Fibroblast of lung (primary cell): ENCODE measurements at regions not wholly inside any gene's neighbourhood (a gene's known extent, or its start where the extent isn't known, plus 50 kb on each side); places are given as distances from the start of the nearest gene placed in this dataset.

Experiments
- DNase-seq, 2 donors: peaks; one replicate each; pipeline versions ENCODE4 v3.0.0 to v3.0.0-alpha.2; 2010; ENCODE audit warnings: low read depth in 2 of 2
- H2AFZ ChIP-seq: 2 replicates; pipeline ENCODE4 v1.5.1; 2012; ENCODE audit warnings: low read length, control low read depth, inconsistent platforms
- H3K27ac ChIP-seq: 2 replicates; pipeline ENCODE4 v1.5.1; 2011; ENCODE audit warnings: low read length, control low read depth; ENCODE audit not compliant: insufficient read depth
- H3K27me3 ChIP-seq: 2 replicates; pipeline ENCODE4 v1.5.1; 2011; ENCODE audit warnings: mild to moderate bottlenecking, low read length; ENCODE audit not compliant: control insufficient read depth, insufficient read depth
- H3K36me3 ChIP-seq: 2 replicates; pipeline ENCODE4 v1.5.1; 2011; ENCODE audit warnings: low read length; ENCODE audit not compliant: control insufficient read depth, insufficient read depth
- H3K4me1 ChIP-seq: 2 replicates; pipeline ENCODE4 v1.5.1; 2011; ENCODE audit warnings: low read length; ENCODE audit not compliant: control insufficient read depth, insufficient read depth; ENCODE audit errors: extremely low read depth
- H3K4me2 ChIP-seq: 2 replicates; pipeline ENCODE4 v1.5.1; 2011; ENCODE audit warnings: low read length, control low read depth; ENCODE audit not compliant: insufficient read depth; ENCODE audit errors: extremely low read depth
- H3K4me3 ChIP-seq, 4 experiments: fragments of 200-600 bp in 1 of 4; sonication (generic) in 1 of 4; replicated peaks in 1 of 4; 2 replicates each; pipeline ENCODE4 v1.5.1; 2011 to 2016; ENCODE audit warnings: low read length in 4 of 4, low read depth in 3 of 4, mild to moderate bottlenecking in 3 of 4, control low read depth in 2 of 4, inconsistent platforms in 1 of 4, mixed read lengths in 1 of 4; ENCODE audit not compliant: insufficient read depth in 1 of 4; ENCODE audit errors: control extremely low read depth in 1 of 4
- H3K79me2 ChIP-seq: 2 replicates; pipeline ENCODE4 v1.5.1; 2012; ENCODE audit warnings: mild to moderate bottlenecking, low read length, inconsistent platforms; ENCODE audit not compliant: control insufficient read depth, insufficient read depth
- H3K9ac ChIP-seq: 2 replicates; pipeline ENCODE4 v1.5.1; 2011; ENCODE audit warnings: mild to moderate bottlenecking, low read length, control low read depth; ENCODE audit not compliant: insufficient read depth
- H3K9me3 ChIP-seq: 2 replicates; pipeline ENCODE4 v1.5.1; 2012; ENCODE audit warnings: low read depth, low read length; ENCODE audit not compliant: control insufficient read depth, insufficient read depth
- H4K20me1 ChIP-seq: 2 replicates; pipeline ENCODE4 v1.5.1; 2011; ENCODE audit warnings: low read length; ENCODE audit not compliant: control insufficient read depth, insufficient read depth; ENCODE audit errors: extremely low read depth
- CTCF ChIP-seq, 2 donors: IDR thresholded peaks in 1 of 2; conservative IDR thresholded peaks in 1 of 2; 1 replicate in 1 of 2; 2 replicates in 1 of 2; pipeline ENCODE4 v1.5.1; 2011 to 2012; ENCODE audit warnings: low read length in 2 of 2, control low read depth in 1 of 2, inconsistent platforms in 1 of 2, low read depth in 1 of 2, mild to moderate bottlenecking in 1 of 2
- EZH2 ChIP-seq: IDR thresholded peaks from 2 replicates; pipeline ENCODE4 v1.5.1; 2012; ENCODE audit warnings: low read length, control low read depth, mild to moderate bottlenecking; ENCODE audit errors: missing control alignments

GRCh38 chr21:31518580-31518979, 140.9 kb upstream of the SOD1 start:
- TF ChIP-seq CTCF (conservative IDR thresholded peaks at IDR 0.05 in 1 of 2, IDR thresholded peaks at IDR 0.05 in 1 of 2; ENCODE audit: low read depth in 1 of 2, low read length in 2 of 2) (no peak), EZH2 (no peak)
- Histone ChIP-seq H3K4me3 (no peak overlapping the region), H2AFZ (no peak overlapping the region), H3K4me1 (no peaks in the 10 kb centered on the region), H3K79me2 (no peaks in the 10 kb centered on the region), H4K20me1 (no peaks in the 10 kb centered on the region), H3K9ac (no peak overlapping the region), H3K4me2 (no peak overlapping the region), H3K36me3 (no peaks in the 10 kb centered on the region), H3K9me3 (no peaks in the 10 kb centered on the region), H3K27me3 (no peaks in the 10 kb centered on the region), H3K27ac (no peak overlapping the region)
- DNase-seq, result no peak

GRCh38 chr21:31517664-31518414, 141.7 kb upstream of the SOD1 start:
- Histone ChIP-seq H3K4me1 (no peaks in the 10 kb centered on the region), H3K36me3 (no peaks in the 10 kb centered on the region), H3K4me2 (no peak overlapping the region), H3K27ac (no peak overlapping the region), H3K4me3 (no peak overlapping the region), H3K9ac (no peak overlapping the region), H4K20me1 (no peaks in the 10 kb centered on the region), H3K79me2 (no peaks in the 10 kb centered on the region), H3K9me3 (no peaks in the 10 kb centered on the region), H2AFZ (no peak overlapping the region), H3K27me3 (no peaks in the 10 kb centered on the region)
- no peak for DNase-seq
- TF ChIP-seq CTCF (conservative IDR thresholded peaks at IDR 0.05 in 1 of 2, IDR thresholded peaks at IDR 0.05 in 1 of 2; ENCODE audit: low read depth in 1 of 2, low read length in 2 of 2) (no peak), EZH2 (no peak)

- H2AFZ ChIP-seq, result no peak overlapping the region
- no peak overlapping the region for H3K9ac ChIP-seq
- H3K9me3 ChIP-seq, result no peaks in the 10 kb centered on the region
- H3K36me3 ChIP-seq, result no peaks in the 10 kb centered on the region
- H3K79me2 ChIP-seq, result no peaks in the 10 kb centered on the region
- no peak overlapping the region for H3K27ac ChIP-seq
- no peak overlapping the region for H3K4me2 ChIP-seq
- H3K4me3 ChIP-seq, result no peak overlapping the region
- no peak for TF ChIP-seq CTCF (conservative IDR thresholded peaks at IDR 0.05 in 1 of 2, IDR thresholded peaks at IDR 0.05 in 1 of 2; ENCODE audit: low read depth in 1 of 2, low read length in 2 of 2)
- no peak for TF ChIP-seq EZH2
- no peaks in the 10 kb centered on the region for H3K4me1 ChIP-seq
- no peak for DNase-seq
- H3K27me3 ChIP-seq, result no peaks in the 10 kb centered on the region
- H4K20me1 ChIP-seq, result no peaks in the 10 kb centered on the region
These were observed 144.2 kb upstream of the SOD1 start for GRCh38 chr21:31515253-31515652.
